ENCODE measurements at regions not wholly inside any gene's neighbourhood (a gene's known extent, or its start where the extent isn't known, plus 50 kb on each side); places are given as distances from the start of the nearest gene placed in this dataset.

- CTCF ChIA-PET, result no interaction called here
- TF ChIP-seq, protein P1, sequence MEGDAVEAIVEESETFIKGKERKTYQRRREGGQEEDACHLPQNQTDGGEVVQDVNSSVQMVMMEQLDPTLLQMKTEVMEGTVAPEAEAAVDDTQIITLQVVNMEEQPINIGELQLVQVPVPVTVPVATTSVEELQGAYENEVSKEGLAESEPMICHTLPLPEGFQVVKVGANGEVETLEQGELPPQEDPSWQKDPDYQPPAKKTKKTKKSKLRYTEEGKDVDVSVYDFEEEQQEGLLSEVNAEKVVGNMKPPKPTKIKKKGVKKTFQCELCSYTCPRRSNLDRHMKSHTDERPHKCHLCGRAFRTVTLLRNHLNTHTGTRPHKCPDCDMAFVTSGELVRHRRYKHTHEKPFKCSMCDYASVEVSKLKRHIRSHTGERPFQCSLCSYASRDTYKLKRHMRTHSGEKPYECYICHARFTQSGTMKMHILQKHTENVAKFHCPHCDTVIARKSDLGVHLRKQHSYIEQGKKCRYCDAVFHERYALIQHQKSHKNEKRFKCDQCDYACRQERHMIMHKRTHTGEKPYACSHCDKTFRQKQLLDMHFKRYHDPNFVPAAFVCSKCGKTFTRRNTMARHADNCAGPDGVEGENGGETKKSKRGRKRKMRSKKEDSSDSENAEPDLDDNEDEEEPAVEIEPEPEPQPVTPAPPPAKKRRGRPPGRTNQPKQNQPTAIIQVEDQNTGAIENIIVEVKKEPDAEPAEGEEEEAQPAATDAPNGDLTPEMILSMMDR (IDR thresholded peaks at IDR 0.05; ENCODE audit: insufficient read depth, low read length, missing control alignments), result no peak
- POLR2A ChIA-PET, result no interaction called here
- DNase-seq (ENCODE audit: low read depth, low spot score), result no peak
- no peak overlapping the region for H3K4me3 ChIP-seq (ENCODE audit: low read depth, low read length)
Observed at GRCh38 chr2:805664-806063, 128.5 kb upstream of the TMEM18 start.

DNA sequence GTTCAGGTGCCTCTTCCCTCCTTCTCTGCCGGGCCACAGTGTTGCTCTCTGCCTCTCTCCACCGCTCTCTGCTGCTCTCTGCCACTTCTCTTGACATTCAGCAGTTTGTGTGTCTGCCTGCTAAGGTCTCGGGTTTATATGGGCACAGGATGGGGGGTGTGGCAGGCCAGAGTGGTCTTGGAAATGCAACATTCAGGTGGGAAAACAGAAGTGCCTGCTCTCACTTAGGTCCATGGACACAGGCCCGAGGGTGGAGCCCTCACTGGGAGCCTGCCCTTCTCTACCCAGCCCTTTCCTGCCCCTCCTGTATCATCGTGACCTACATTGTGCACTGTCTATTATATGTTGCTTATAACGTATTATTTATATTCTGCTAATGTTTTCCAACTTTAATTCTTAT lies 120.8 kb upstream of the TMEM18 start:
- DNase-seq (ENCODE audit: low read depth, low spot score), result no peak
- ChIA-PET CTCF (no interaction called here), POLR2A (no interaction called here)
- TF ChIP-seq, protein P1 (IDR thresholded peaks at IDR 0.05; ENCODE audit: insufficient read depth, low read length, missing control alignments), result no peak
- no peak overlapping the region for H3K4me3 ChIP-seq (ENCODE audit: low read depth, low read length)

GRCh38 chr2:797556-797955 lies 120.3 kb upstream of the TMEM18 start:
- ChIA-PET CTCF (no interaction called here), POLR2A (no interaction called here)
- no peak overlapping the region for H3K4me3 ChIP-seq (ENCODE audit: low read depth, low read length)
- TF ChIP-seq, protein P1 (IDR thresholded peaks at IDR 0.05; ENCODE audit: insufficient read depth, low read length, missing control alignments), result no peak
- no peak for DNase-seq (ENCODE audit: low read depth, low spot score)

GRCh38 chr2:796141-796985 lies 119.2 kb upstream of the TMEM18 start:
- POLR2A ChIA-PET, result no interaction called here
- H3K4me3 ChIP-seq (ENCODE audit: low read depth, low read length), result no peak overlapping the region
- TF ChIP-seq, protein P1 (IDR thresholded peaks at IDR 0.05; ENCODE audit: insufficient read depth, low read length, missing control alignments), result no peak
- CTCF ChIA-PET, result no interaction called here
- no peak for DNase-seq (ENCODE audit: low read depth, low spot score)

GRCh38 chr2:795531-796041 lies 118.4 kb upstream of the TMEM18 start:
- TF ChIP-seq, protein P1 (IDR thresholded peaks at IDR 0.05; ENCODE audit: insufficient read depth, low read length, missing control alignments), result no peak
- H3K4me3 ChIP-seq (ENCODE audit: low read depth, low read length), result no peak overlapping the region
- ChIA-PET POLR2A (no interaction called here), CTCF (no interaction called here)
- no peak for DNase-seq (ENCODE audit: low read depth, low spot score)

DNA sequence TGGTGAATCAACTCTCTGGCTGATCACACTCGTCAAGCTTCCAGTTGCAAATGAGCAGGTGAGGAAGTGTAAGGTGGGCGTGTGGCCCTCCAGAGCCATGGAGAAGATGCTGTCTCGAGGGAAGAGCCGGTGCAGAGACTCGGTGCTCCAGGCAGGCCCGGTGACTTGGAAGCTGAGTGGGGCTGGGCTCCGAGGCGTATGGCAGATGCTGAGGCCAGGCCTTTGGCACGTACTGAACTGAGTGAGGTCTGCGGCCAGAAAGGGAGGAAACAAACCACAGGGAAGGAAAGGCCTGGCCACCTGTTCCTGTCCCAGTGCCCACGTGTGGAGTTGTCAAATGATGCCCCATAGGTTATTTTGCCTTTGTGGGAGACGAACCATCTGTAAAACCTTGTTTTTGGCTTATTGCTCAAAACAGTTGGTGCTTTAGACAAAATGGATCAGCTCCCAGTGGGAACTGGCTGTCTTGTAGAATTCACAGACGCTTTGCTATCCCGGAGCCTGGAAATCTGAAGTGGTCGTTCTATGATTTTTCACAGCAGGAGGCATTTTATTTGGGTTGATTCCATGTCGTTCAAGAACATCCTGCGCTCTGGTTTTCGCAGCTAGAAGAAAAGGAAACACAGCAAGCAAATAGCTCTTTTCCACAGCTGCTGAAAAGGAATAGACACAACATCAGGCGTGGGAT lies 117.5 kb upstream of the TMEM18 start:
- CTCF ChIA-PET, result no interaction called here
- no peak for DNase-seq (ENCODE audit: low read depth, low spot score)
- POLR2A ChIA-PET, result no interaction called here

More for the DNA sequence above, 117.5 kb upstream of the TMEM18 start:
- H3K4me3 ChIP-seq (ENCODE audit: low read depth, low read length), result no peak overlapping the region
- TF ChIP-seq, protein P1 (IDR thresholded peaks at IDR 0.05; ENCODE audit: insufficient read depth, low read length, missing control alignments), result no peak
